Muscle of back (tissue), 3 donors: ENCODE measurements at regions not wholly inside any gene's neighbourhood (a gene's known extent, or its start where the extent isn't known, plus 50 kb on each side); places are given as distances from the start of the nearest gene placed in this dataset.
A peak's percentile ranks its signal among the peaks of the same experiment; 100 is the strongest.

Experiments used
- DNase-seq, 3 donors: peaks; one replicate each; pipeline versions ENCODE4 v3.0.0 to v3.0.0-alpha.2; 2013

- DNase-seq: no peak
Observed at GRCh38 chr2:128970332-128971116, 651.9 kb upstream of the HS6ST1 start.

DNA sequence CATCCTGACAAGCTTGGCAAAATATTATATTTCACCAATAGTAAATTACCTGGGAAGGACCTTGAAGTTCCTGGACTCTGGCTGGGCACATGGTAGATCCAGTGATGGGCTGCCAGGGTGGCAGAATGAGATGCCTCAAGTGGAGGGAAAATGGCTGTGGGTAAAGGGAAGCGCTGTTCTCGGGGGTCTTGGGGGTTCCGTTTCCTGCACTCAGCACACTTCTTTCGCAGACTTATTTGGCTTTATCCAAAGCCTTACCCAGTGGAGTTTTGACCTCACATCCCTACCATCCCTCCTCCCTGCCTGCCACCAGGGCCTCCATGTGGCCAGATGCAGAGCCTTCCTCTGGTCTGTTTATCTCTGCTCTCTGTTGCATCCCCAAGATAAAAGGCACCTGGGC, 654.9 kb upstream of the HS6ST1 start:
- no peak for DNase-seq

DNA sequence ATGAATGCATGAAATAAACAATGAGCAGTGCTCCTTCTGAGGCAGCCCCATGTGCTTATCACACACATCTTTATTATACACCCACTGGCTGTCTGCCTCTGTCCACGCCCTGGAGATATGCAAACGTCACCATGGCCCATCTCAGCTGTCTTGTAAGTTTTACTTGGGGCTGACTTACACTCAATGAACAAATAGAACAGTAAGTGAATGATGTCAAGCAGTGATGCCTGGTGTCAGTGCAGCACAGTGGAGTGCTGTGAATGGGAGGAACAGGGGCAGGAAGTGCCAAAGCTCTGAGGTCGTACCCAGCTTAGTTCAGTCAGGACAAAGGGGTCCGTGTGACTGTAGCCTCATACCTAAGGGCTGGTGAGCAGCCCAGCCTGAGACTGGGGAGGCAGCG, 659.5 kb upstream of the HS6ST1 start:
- DNase-seq: no peak

GRCh38 chr2:128979182-128979581, 660.5 kb upstream of the HS6ST1 start:
- no peak for DNase-seq

GRCh38 chr2:128980475-128980874, 661.8 kb upstream of the HS6ST1 start:
- no peak for DNase-seq

GRCh38 chr2:128981353-128981752, 662.7 kb upstream of the HS6ST1 start:
- DNase-seq: no peak

DNA sequence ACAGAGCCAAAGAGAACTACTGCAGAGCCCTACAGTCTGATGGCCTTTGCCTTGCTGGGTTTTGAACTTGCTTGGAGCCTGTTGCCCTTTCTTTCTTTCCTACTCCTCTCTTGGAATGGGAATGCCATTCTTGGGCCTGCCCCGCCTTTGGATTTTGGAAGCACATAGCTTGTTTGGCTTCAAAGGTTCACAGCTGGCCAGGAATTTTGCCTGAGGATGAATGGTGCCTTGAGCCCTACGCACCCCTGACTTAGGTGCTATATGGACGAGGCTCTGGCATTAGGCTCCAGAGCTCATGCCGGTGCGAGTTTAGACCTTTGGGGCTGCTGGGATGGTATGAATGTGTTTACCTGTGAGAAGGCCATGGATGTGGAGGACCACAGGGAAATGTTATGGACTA, 663.3 kb upstream of the HS6ST1 start:
- no peak for DNase-seq

DNA sequence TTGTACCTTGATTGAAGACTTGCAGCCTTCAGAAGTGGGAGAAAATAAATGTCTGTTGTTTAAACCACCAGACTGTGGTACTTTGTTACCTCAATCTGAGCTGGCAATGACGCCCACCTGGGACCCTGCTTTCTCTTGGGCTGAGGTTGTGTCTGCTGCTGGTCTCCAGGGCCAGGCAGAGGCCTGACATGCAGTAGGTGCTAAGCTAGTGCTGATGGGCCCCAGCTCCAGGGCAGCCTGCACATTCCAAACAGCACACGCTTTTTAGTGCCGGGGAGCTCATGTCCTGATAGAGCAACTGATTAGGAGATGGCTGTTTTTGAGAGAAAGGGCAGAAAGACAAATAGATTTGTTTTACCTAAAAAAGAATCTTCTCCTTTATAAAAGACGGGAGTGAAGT, 664.0 kb upstream of the HS6ST1 start:
- DNase-seq: no peak

GRCh38 chr2:128983094-128983493, 664.4 kb upstream of the HS6ST1 start:
- DNase-seq: no peak

DNA sequence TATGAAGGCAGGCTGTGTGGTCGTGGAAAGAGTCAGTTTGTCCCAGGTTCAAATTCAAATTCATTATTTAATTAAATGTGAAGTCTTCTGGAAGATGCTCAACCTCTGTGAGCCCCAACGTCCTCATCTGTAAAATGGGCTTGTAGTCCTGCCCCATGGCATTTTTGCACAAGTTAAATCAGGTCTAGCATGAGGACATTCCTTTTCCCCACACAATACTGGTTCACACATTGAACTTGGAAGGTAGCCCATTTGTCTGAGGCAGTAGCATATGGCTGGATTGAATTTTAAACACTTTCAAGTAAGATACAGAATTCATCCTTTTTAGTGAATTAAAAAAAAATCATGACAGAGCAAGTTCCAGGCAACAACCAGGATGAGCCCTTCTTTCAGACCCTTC, 665.4 kb upstream of the HS6ST1 start:
- no peak for DNase-seq

- no peak for DNase-seq
Observed at GRCh38 chr2:128984855-128985254, 666.2 kb upstream of the HS6ST1 start.

- peak in 1 of 3 donors; percentile 5 for DNase-seq
Observed at GRCh38 chr2:128986026-128986715, 667.5 kb upstream of the HS6ST1 start.

DNA sequence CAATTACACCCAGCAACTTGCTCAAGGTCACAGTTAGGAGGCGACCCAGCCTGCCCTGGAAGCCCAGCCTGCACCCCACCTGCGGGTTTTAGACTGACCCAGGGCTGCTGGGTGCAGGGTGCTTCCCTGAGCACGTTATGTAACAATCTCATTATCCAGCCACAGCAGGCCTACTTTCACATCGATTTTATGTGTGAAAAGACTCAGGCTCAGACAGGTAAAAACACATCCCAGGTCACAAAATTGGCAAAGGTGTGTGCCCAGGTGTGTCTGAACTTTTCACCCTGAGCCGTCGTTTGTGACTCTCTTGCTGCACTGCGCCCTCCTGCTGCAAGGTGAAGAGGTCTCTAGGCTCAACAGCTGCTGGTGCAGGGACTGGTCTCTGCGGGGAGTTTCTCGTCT, 668.2 kb upstream of the HS6ST1 start:
- DNase-seq: no peak

DNA sequence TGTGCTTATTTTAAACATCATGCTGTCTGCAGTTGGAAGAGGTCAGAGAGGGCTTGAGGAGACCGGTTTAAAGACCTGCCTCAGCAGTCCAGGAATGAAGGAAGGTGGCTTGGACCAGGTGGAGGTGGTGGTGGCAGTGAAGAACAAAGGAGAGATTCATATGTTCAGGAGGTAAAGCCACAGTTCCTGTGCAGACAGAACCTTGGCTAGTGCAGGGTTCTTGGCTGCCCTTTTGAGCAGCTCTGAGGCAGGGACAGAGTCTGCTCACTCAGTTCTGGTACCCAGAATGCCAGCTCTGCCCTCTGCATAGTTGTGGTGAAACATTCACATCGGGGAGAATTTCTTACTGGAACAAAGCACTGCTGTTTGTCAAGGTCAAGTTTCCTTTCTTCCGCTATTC, 669.7 kb upstream of the HS6ST1 start:
- DNase-seq: no peak

GRCh38 chr2:128988967-128989366, 670.3 kb upstream of the HS6ST1 start:
- DNase-seq: no peak

DNA sequence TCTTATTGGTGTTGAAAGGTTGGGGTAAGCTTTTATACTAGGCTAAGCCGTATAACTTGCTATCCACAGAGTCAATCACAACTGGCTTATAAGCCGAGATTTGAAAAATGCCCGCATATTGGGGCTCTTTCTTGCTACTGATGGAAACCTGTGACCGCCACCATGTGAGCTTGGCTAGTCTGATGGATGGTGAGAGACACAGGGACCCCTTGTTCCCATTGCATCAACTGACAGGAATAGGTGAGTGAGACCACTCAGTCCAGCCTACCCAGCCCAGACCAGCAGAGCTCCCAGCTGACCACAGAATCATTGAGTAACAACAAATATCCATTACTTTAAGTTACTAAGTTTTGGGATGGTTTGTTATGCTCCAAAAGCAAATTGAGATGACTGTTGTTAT, 676.4 kb upstream of the HS6ST1 start:
- DNase-seq: no peak

DNA sequence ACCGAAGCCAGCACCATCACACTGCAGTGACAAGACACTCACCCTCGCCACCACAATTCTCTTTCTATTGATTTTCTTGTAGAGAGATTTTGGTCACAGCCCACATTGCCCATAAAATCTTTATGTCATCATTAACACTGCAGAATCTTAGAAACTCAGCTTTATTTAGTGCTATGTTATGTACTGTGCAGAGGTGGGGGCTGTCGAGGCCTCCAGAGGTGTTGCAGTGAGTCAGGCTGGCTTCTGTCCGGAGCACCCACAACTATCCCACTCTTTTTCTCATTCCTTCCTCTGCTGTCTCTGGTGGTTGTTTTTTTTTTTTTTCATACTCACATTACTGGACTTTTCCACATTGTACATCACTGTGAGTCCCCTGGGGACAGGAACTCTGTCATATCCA, 677.4 kb upstream of the HS6ST1 start:
- DNase-seq: no peak

DNA sequence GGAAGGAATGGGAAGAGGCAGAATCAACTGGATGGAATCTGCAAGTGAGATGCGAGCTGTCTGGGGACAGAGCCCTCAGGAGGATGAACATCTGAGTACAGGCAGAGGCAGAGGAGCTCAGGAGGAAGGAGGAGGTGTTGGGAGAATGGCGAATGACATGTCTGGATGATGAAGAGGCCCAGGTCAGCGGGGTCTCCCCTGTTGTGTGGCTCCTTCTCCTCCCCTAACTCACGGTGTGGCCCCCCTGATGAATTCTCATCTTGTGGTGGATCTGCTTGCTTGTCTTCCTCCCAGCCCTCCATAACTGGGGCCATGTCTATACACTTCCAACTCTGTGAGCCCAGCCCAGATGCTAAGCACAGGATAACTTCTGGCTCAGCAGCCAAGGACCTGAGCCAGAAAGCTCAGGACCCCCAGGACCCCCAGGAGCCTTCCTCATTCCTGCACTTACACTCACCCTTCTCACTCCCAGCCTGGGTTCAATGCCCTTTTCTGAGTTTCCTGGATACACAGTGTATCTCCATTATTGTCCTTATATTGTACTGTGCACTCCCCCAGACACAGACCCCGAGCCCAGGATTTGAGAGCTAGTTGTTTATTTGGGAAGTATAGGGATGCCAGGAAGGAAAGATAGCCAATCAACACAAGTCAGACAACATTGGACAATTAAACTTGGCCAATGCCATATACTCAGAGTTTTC, 678.6 kb upstream of the HS6ST1 start:
- no peak for DNase-seq

DNA sequence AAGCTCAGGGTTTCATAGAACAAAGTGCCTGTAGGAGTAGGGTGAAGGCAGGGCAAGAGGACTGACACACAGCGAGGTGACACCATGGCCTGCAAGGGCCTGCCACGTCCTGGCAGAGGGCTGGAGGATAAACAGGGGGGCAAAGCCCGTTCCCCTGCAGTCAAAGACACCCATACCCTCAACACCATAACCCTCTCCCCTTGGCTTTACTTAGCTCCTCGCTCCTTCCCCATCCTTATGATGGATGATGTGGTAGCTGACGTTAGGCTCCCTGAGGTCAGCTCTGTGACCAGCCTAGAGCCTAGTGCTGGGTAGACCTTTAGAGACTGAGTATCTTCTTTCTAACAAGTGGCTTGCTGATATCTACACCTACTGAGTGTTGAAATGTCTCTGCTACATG, 683.3 kb upstream of the HS6ST1 start:
- no peak for DNase-seq

- no peak for DNase-seq
Observed at GRCh38 chr2:129002751-129003150, 684.1 kb upstream of the HS6ST1 start.

DNA sequence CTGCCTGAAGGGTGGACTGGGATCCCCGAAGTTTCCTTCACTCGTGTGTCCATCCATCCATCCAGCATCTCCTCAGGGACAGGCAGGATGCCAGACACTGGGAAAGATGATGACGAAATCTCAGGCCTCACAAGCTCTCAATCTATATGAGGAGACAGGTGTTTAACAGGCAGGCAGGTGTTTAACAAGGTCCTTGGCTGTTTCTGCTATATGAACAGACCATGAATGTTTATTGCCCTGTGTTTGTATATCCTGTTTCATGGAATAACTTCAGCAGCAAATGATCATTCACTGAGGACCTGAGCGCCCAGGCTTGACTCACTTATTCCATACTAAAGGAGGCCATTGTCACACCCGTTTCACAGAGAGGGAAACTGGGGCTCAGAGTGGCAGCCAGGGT, 685.8 kb upstream of the HS6ST1 start:
- no peak for DNase-seq

DNA sequence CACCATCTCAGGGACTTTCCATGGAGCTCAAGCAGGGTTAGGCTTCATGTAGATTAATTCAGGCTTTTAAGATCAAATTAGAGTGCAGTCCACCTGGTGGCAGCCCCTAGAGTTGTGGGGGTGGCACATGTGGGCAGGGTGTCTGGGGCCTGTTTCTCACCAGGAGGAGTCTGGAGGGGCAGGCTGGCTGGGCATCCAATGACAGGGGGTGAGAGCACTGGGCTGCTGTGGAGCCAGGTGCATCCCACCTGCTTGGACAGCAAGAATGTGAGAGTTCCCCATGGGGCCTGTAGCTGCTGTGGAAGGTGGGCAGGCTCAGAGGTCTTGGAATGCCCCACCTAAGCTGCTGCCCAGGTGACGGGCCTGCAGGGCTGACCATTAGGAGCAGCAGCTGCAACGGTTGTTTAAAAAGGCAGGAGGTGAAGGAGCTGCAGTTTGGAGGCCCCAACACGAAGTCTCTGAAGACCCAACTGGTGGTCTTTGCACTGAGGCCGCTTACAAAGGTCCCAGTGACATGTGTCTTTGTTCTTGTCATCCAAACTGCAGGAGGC, 686.3 kb upstream of the HS6ST1 start:
- no peak for DNase-seq
